ENCODE measurements at regions not wholly inside any gene's neighbourhood (a gene's known extent, or its start where the extent isn't known, plus 50 kb on each side); places are given as distances from the start of the nearest gene placed in this dataset.
"Not testable (repeated sequence)": the region's sequence is repeated elsewhere in the genome, so short reads cannot be mapped to it uniquely, and the experiment has no call there.

- Histone ChIP-seq H3K4me1 (ENCODE audit: low read depth) (no peaks in the 10 kb centered on the region), H3K27me3 (no peaks in the 10 kb centered on the region), H3K27ac (no peak overlapping the region), H3K4me3 (no peak overlapping the region), H3K9me3 (ENCODE audit: low read depth) (no peaks in the 10 kb centered on the region), H3K36me3 (no peaks in the 10 kb centered on the region)
- TF ChIP-seq CTCF (IDR thresholded peaks at IDR 0.05; ENCODE audit: low read depth, low read length) = no peak
- no peak for DNase-seq (ENCODE audit: low read depth in 1 of 2, low spot score in 1 of 2)
Observed at GRCh38 chr5:85656050-85656449, 961.7 kb upstream of the COX7C start.

DNA sequence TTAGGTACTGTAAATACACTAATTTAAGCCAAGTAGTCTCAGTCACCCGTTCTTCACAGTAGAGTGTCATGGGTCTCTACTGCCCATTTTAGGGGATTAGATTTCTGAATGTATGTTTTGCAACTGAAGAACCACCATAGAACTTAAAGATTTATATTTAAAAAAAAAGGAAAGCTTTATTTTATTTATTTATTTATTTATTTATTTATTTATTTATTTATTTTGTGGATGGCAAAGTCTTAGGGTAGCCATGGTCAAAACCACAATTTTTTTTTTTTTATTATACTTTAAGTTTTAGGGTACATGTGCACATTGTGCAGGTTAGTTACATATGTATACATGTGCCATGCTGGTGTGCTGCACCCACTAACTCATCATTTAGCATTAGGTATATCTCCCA is 960.4 kb upstream of the COX7C start:
- not testable (repeated sequence) for H3K4me3 ChIP-seq; DNase-seq (ENCODE audit: low read depth in 1 of 2, low spot score in 1 of 2); H3K27me3 ChIP-seq; H3K9me3 ChIP-seq (ENCODE audit: low read depth); H3K36me3 ChIP-seq; H3K27ac ChIP-seq; H3K4me1 ChIP-seq (ENCODE audit: low read depth)

DNA sequence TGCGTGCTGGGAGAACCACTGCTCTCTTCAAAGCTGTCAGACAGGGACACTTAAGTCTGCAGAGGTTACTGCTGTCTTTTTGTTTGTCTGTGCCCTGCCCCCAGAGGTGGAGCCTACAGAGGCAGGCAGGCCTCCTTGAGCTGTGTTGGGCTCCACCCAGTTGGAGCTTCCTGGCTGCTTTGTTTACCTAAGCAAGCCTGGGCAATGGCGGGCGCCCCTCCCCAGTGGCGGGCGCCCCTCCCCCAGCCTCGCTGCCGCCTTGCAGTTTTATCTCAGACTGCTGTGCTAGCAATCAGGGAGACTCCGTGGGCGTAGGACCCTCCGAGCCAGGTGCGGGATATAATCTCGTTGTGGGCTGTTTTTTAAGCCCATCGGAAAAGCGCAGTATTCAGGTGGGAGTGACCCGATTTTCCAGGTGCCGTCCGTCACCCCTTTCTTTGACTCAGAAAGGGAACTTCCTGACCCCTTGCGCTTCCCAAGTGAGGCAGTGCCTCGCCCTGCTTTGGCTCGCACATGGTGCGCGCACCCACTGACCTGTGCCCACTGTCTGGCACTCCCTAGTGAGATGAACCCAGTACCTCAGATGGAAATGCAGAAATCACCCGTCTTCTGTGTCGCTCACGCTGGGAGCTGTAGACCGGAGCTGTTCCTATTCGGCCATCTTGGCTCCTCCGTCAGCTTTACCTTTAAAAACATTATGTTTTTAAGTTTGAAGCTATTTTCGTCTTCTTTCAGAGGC is 954.6 kb upstream of the COX7C start:
- not testable (repeated sequence) for H3K4me3 ChIP-seq; H3K27me3 ChIP-seq; H3K9me3 ChIP-seq (ENCODE audit: low read depth); DNase-seq (ENCODE audit: low read depth in 1 of 2, low spot score in 1 of 2); H3K4me1 ChIP-seq (ENCODE audit: low read depth); H3K36me3 ChIP-seq; H3K27ac ChIP-seq

DNA sequence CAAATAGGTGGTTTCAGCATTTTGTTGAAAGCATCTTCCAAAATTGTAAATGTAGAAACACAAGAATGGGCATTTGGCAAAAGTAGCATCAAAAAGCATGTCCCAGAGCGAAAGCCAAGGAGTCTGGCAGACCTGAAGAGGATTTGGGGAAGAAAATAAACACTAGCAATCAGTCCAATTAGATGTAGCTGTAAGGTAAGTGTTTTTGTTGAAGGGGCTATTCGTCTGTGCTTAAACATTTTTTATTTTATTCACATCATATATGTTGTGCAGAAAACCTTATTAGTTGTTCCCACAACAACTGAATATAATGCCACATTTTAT is 954.1 kb upstream of the COX7C start:
- Histone ChIP-seq H3K36me3 (no peaks in the 10 kb centered on the region), H3K9me3 (ENCODE audit: low read depth) (no peaks in the 10 kb centered on the region), H3K4me3 (no peak overlapping the region), H3K4me1 (ENCODE audit: low read depth) (no peaks in the 10 kb centered on the region), H3K27ac (no peak overlapping the region), H3K27me3 (no peaks in the 10 kb centered on the region)
- DNase-seq (ENCODE audit: low read depth in 1 of 2, low spot score in 1 of 2) = no peak
- no peak for TF ChIP-seq CTCF (IDR thresholded peaks at IDR 0.05; ENCODE audit: low read depth, low read length)

DNA sequence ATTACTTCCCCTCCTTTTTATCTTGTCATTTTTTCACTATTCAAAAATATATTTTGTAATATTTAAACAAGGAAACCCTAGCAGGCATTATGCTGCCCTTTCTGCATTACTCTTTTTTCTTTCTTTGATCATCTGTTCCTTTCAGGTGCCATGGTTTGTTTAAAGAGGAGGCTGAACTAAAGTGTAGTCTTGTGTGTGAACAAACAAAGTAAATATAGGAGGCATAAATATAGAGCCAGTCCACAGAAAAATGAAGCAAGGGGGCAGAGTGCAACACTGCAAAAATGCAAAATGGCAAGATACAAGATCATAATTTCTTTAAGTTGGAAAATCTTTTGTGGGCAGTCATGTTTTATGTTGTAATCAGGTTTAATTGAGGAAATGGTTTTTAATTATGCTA is 947.3 kb upstream of the COX7C start:
- Histone ChIP-seq H3K4me1 (ENCODE audit: low read depth) (no peaks in the 10 kb centered on the region), H3K36me3 (no peaks in the 10 kb centered on the region), H3K9me3 (ENCODE audit: low read depth) (no peaks in the 10 kb centered on the region), H3K4me3 (no peak overlapping the region), H3K27me3 (no peaks in the 10 kb centered on the region), H3K27ac (no peak overlapping the region)
- DNase-seq (ENCODE audit: low read depth in 1 of 2, low spot score in 1 of 2) = no peak
- TF ChIP-seq CTCF (IDR thresholded peaks at IDR 0.05; ENCODE audit: low read depth, low read length) = no peak

DNA sequence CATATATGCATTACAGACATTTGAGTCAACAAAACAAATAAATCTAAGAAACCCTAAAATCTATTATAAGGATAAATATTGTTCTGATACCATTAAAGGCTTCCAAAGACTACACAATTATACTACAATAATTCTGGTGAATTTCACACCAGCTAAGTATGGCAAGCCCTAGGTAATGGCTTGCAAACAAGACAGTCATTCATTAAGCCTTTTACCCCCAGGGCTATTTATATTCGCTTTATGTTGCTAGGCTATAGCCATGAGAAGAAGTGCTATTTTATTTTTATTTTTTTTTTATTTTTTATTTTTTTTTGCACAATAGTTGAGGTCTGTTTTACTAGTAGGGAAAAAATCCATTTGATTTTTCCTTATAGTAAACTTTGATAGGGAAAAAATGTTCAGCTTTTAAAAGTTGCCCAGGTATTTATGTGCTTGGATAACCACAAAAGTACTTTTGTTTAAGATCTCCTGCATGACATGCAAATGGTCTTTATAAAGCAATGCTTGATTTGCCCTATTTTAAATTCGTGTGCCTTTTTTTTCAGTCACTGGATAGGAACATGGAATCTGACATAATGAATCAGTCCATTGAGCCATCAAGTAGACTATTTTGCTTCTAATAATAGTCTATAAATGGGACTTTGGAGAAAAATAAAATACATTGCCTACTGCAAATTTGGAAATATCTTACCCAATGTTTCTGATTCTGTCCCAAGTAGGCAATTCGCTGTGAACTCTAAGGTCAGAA is 946.3 kb upstream of the COX7C start:
- no peak for DNase-seq (ENCODE audit: low read depth in 1 of 2, low spot score in 1 of 2)
- TF ChIP-seq CTCF (IDR thresholded peaks at IDR 0.05; ENCODE audit: low read depth, low read length) = no peak
- no peak overlapping the region for H3K27ac ChIP-seq
- no peaks in the 10 kb centered on the region for H3K27me3 ChIP-seq
- no peaks in the 10 kb centered on the region for H3K4me1 ChIP-seq (ENCODE audit: low read depth)
- no peak overlapping the region for H3K4me3 ChIP-seq
- no peaks in the 10 kb centered on the region for H3K9me3 ChIP-seq (ENCODE audit: low read depth)
- H3K36me3 ChIP-seq = no peaks in the 10 kb centered on the region

Measured in cardiac muscle cell (in vitro differentiated cells and primary cell).